PC-9 (cell line): ENCODE measurements at regions not wholly inside any gene's neighbourhood (a gene's known extent, or its start where the extent isn't known, plus 50 kb on each side); places are given as distances from the start of the nearest gene placed in this dataset.

Experiments used
- BruUV-seq: library from RNA; stranded (reverse); fragments of 400-500 nt; replicated peaks from 2 replicates; lab custom pipeline; 2021; lab: Mats Ljungman, UMichigan
- CTCF ChIA-PET: fragments of 300-600 bp; sonication (Branson Sonifier 250); formaldehyde crosslinking; loops from one replicate; lab custom pipeline; 2022; ENCODE audit warnings: antibody characterized with exemption; lab: Charles Lee
- POLR2A ChIA-PET: fragments of 300-600 bp; sonication (Branson Sonifier 250); formaldehyde crosslinking; loops from one replicate; lab custom pipeline; 2022; ENCODE audit warnings: antibody characterized with exemption; ENCODE audit not compliant: unreplicated experiment; lab: Charles Lee
- DNase-seq, 2 experiments: peaks; one replicate each; pipeline versions ENCODE4 v3.0.0 to v3.0.0-alpha.2; 2015 to 2022; ENCODE audit warnings: mixed read lengths in 1 of 2
- H2AFZ ChIP-seq: fragments of 200-600 bp; sonication (generic); 2 replicates; pipeline ENCODE4 v1.8.1; 2017; ENCODE audit warnings: antibody characterized with exemption
- H3F3A ChIP-seq: fragments of 200-600 bp; sonication (generic); 2 replicates; pipeline ENCODE4 v1.8.1; 2017; ENCODE audit warnings: antibody characterized with exemption, mild to moderate bottlenecking, low read depth; ENCODE audit not compliant: insufficient read depth
- H3K27ac ChIP-seq: fragments of 200-600 bp; sonication (generic); 2 replicates; pipeline ENCODE4 v1.6.1; 2016; ENCODE audit warnings: mixed run types
- H3K27me3 ChIP-seq: fragments of 200-600 bp; sonication (generic); 2 replicates; pipeline ENCODE4 v1.6.1; 2016; ENCODE audit warnings: low read depth, mixed run types; ENCODE audit not compliant: insufficient read depth
- H3K36me3 ChIP-seq: fragments of 200-600 bp; sonication (generic); 2 replicates; pipeline ENCODE4 v1.6.1; 2016; ENCODE audit warnings: low read depth, mixed run types
- H3K4me1 ChIP-seq: fragments of 200-600 bp; sonication (generic); replicated peaks from 2 replicates; pipeline ENCODE4 v1.6.1; 2016; ENCODE audit warnings: mixed run types; ENCODE audit not compliant: insufficient read depth
- H3K4me2 ChIP-seq: fragments of 200-600 bp; sonication (generic); 2 replicates; pipeline ENCODE4 v1.6.1; 2017; ENCODE audit warnings: mixed run types
- H3K4me3 ChIP-seq: fragments of 200-600 bp; sonication (generic); 2 replicates; pipeline ENCODE4 v1.6.1; 2016; ENCODE audit warnings: mixed run types
- H3K79me2 ChIP-seq: fragments of 200-600 bp; sonication (generic); 2 replicates; pipeline ENCODE4 v1.6.1; 2017; ENCODE audit warnings: low read depth, mixed run types
- H3K9me2 ChIP-seq: fragments of 200-600 bp; sonication (generic); 2 replicates; pipeline ENCODE4 v1.8.1; 2017; ENCODE audit warnings: mild to moderate bottlenecking; ENCODE audit not compliant: insufficient read depth
- H3K9me3 ChIP-seq: fragments of 200-600 bp; sonication (generic); 2 replicates; pipeline ENCODE4 v1.8.1; 2016; ENCODE audit warnings: low read depth; ENCODE audit not compliant: insufficient read depth
- H4K20me1 ChIP-seq: fragments of 200-600 bp; sonication (generic); 2 replicates; pipeline ENCODE4 v1.8.1; 2017; ENCODE audit not compliant: insufficient read depth
- CTCF ChIP-seq: fragments of 200-600 bp; sonication (generic); conservative IDR thresholded peaks from 2 replicates; pipeline ENCODE4 v1.6.1; 2017; ENCODE audit warnings: mixed run types, antibody characterized with exemption, mild to moderate bottlenecking, moderate library complexity
- EZH2 ChIP-seq: fragments of 200-600 bp; sonication (generic); IDR thresholded peaks from 2 replicates; pipeline ENCODE4 v1.8.0; 2017; ENCODE audit warnings: antibody characterized with exemption, low read depth
- intact Hi-C: fragments of 100-400 bp; cut with micrococcal nuclease; formaldehyde crosslinking; loops from one replicate; pipeline ENCODE4 v1.10.0; 2022; ENCODE audit not compliant: unreplicated experiment

- CTCF ChIA-PET = no interaction called here
- no peaks in the 10 kb centered on the region for H3K36me3 ChIP-seq
- POLR2A ChIA-PET = no interaction called here
- no peaks in the 10 kb centered on the region for H3K9me3 ChIP-seq
- intact Hi-C loops = loop anchor here (10.0 kb wide), 1 partner anchor 928 kb away; no protein-coding TSS in a partner anchor
- no peak overlapping the region for H2AFZ ChIP-seq
- no peaks in the 10 kb centered on the region for H3F3A ChIP-seq
- no peaks in the 10 kb centered on the region for H3K79me2 ChIP-seq
- BruUV-seq = no TSS peak
- H3K4me3 ChIP-seq = no peak overlapping the region
- TF ChIP-seq CTCF (no peak), EZH2 (no peak)
- no peaks in the 10 kb centered on the region for H3K4me1 ChIP-seq
- no peak for DNase-seq
- H3K27ac ChIP-seq = no peak overlapping the region
- H3K27me3 ChIP-seq = peaks cover 36% of the 10 kb centered on the region
- no peak overlapping the region for H3K4me2 ChIP-seq
- no peaks in the 10 kb centered on the region for H4K20me1 ChIP-seq
- no peaks in the 10 kb centered on the region for H3K9me2 ChIP-seq
Measured at GRCh38 chr6:164102693-164103092, 688.2 kb downstream of the QKI start.

- no TSS peak for BruUV-seq
- Histone ChIP-seq H4K20me1 (no peaks in the 10 kb centered on the region), H3K4me2 (no peak overlapping the region), H3K9me2 (no peaks in the 10 kb centered on the region), H3K79me2 (no peaks in the 10 kb centered on the region), H3K9me3 (no peaks in the 10 kb centered on the region), H3K27me3 (peaks cover 27% of the 10 kb centered on the region), H3K27ac (no peak overlapping the region), H3K4me1 (no peaks in the 10 kb centered on the region), H3K36me3 (no peaks in the 10 kb centered on the region), H2AFZ (no peak overlapping the region), H3K4me3 (no peak overlapping the region), H3F3A (no peaks in the 10 kb centered on the region)
- intact Hi-C loops = loop anchor here (10.0 kb wide), 1 partner anchor 927 kb away; no protein-coding TSS in a partner anchor
- POLR2A ChIA-PET = no interaction called here
- DNase-seq = no peak
- TF ChIP-seq CTCF (no peak), EZH2 (no peak)
- CTCF ChIA-PET = no interaction called here
Measured at GRCh38 chr6:164101859-164102258, 687.3 kb downstream of the QKI start.

GRCh38 chr6:164099269-164099865 is 684.8 kb downstream of the QKI start:
- Histone ChIP-seq H3K27ac (no peak overlapping the region), H4K20me1 (no peaks in the 10 kb centered on the region), H3K36me3 (no peaks in the 10 kb centered on the region), H3K79me2 (no peaks in the 10 kb centered on the region), H3K4me1 (no peaks in the 10 kb centered on the region), H3K9me2 (no peaks in the 10 kb centered on the region), H2AFZ (no peak overlapping the region), H3K4me2 (no peak overlapping the region), H3K9me3 (no peaks in the 10 kb centered on the region), H3F3A (no peaks in the 10 kb centered on the region), H3K27me3 (peaks cover 4% of the 10 kb centered on the region; the same call in 1 of the 2 replicates), H3K4me3 (no peak overlapping the region)
- no peak for TF ChIP-seq EZH2
- no peak for TF ChIP-seq CTCF
- intact Hi-C loops = no loop called here
- no TSS peak for BruUV-seq
- DNase-seq = no peak
- ChIA-PET POLR2A (no interaction called here), CTCF (no interaction called here)
